Renal pelvis (tissue), 1 donor: ENCODE measurements at regions not wholly inside any gene's neighbourhood (a gene's known extent, or its start where the extent isn't known, plus 50 kb on each side); places are given as distances from the start of the nearest gene placed in this dataset.

Source experiments
- DNase-seq: peaks from one replicate; pipeline ENCODE4 v3.0.0-alpha.2; 2013

GRCh38 chr5:87949676-87950631 lies 318.7 kb downstream of the TMEM161B start:
- DNase-seq: no peak

GRCh38 chr5:87948486-87948885 lies 320.2 kb downstream of the TMEM161B start:
- DNase-seq: no peak

DNA sequence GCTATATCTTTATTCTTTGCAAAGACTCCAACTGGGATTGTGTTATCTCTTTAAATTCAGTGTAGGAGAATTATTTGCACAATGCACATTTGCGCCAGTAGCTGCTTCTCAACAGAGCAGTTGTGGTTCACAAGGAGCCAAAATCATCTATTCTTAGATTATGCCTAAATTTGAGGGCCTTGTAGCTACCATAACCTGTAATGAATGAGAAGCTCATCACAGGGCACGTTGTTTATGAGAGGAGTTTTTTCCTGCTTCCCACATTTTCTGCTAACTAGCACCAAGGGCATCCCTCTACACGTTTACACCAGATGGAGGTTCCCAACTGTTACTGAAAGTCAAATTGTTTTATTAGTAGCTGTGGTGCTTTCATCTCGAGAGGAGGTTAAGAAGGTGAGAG lies 322.4 kb downstream of the TMEM161B start:
- DNase-seq: no peak

- no peak for DNase-seq
These were observed 323.4 kb downstream of the TMEM161B start for GRCh38 chr5:87945286-87945650.

DNA sequence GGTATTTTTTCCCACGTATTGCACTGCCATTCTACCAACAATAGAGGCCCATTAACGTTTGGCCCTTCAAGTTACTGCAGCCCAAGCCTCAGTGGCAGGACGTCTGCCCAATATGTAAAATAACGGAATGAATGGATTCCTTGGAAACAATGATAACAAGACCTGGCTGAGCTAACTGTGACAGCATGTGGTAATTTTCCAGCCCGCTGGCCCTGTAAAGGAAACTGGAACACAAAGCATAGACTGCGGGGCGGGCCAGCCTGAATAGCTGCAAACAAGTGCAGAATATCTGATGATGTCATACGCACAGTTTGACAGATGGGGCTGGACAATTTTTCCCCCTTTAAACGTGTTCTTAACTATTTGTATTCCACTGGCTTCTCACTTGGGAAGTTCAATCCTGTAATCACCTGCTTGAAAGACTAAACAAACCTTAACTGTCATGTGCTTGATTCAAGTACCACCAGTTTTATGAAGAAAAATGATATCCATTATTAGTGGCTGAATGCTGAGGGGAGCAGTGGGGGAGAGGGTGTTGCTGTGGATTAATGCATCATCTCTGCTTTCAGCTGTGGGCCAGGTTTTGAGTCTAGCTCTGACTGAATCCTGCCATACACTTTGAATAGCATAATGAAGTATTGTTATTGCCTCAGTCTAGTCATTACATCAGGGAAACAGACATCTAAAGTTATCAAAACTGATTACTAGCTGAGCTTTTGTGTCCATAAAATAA lies 323.9 kb downstream of the TMEM161B start:
- no peak for DNase-seq

DNA sequence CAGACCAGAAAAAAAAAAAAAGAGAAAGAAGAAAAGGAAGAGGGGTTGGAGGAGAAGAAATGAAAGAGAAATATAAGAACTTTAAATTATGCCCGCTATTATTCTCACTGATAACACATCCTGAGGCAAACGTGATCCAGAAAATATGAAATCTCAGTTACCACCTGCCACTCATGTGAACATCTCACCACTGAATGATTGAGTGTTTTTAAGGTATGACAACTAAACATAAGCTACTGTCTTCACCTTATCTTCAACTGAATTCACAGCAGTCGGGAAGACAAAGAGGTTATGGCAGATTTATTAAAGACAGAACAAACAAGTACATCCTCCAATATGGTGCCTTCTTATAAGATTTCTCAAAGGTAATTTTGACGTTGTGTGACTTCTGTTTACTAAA lies 327.9 kb downstream of the TMEM161B start:
- no peak for DNase-seq

DNA sequence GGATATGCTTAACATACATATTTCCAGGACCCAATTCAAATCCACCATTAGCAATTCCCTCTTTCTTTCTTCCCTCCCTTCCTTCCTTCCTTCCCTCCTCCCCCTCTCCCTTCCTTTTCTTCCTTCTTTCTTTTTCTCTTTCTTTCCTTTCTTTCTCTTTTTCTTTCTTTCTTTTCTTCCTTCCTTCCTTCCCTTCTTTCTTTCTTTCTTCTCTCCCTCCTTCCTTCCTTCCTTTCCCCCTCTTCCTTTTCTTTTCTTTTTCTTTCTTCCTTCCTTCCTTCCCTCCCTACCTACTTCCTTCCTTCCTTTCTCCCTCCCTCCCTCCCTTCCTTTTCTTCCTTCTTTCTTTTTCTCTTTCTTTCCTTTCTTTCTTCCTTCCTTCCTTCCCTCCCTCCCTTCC lies 332.0 kb downstream of the TMEM161B start:
- DNase-seq: no peak

GRCh38 chr5:87924436-87924835 lies 344.2 kb downstream of the TMEM161B start:
- no peak for DNase-seq

DNA sequence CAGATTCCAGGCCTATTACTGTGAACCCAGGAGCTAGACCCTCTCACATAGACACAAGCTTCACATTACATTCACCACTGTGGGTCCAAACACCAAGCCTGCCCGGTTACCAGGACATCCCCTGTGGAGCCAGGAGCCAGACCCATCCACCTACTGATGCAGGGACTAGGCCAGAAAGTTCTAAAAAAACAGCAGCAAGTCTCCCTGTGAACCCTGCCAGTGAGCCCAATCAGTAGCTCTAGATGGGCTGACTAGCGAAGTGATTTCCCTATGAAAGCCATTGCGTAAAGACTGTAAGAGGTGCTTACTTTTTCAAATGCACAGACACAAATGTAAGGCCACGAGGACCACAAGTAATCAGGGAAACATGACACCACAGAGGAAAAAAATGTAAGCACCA lies 352.3 kb downstream of the TMEM161B start:
- DNase-seq: no peak

GRCh38 chr5:87912419-87912818 lies 356.2 kb downstream of the TMEM161B start:
- DNase-seq: no peak

- DNase-seq: no peak
These were observed 359.3 kb downstream of the TMEM161B start for GRCh38 chr5:87909382-87909781.

DNA sequence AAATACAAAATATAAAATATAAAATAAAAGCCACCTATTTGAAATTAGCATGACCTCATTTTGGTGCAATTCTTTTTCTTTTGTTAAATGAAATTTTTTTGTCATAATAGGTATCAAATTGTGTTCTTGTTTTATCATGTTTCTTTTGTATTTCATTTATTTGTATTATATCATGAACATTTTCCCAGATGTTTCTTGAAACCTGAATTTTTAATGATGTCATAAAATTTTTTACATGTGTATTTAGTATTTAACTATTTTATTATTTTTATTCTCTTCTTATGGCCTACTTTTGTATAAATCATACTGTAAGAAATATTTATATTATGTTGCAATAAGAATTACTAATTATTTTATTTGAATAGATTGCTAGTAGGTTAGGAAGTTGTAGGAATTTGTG lies 361.7 kb downstream of the TMEM161B start:
- no peak for DNase-seq

GRCh38 chr5:87900419-87900818 lies 368.2 kb downstream of the TMEM161B start:
- DNase-seq: no peak

DNA sequence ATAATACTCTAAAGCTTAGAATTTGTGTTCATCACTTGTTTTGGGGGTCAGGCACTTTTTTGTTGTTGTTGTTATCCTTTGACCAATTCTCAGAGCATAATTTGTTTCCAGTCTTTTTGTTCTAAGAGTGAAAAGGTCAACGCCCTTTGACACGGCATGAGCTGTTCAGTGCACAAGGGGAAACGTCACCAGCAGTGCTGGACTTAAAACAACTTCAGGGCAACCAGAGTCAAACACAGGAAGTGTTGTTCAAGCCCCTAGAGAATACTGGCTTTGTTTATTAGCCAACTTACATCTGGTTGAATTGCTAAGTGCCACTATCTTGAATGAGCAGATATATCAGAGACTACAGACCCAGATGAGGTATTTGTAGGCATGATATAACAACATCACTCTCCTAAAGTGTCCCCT lies 368.9 kb downstream of the TMEM161B start:
- peak; percentile 34 for DNase-seq

- peak; percentile 76 for DNase-seq
These were observed 369.4 kb downstream of the TMEM161B start for GRCh38 chr5:87899208-87899661.

DNA sequence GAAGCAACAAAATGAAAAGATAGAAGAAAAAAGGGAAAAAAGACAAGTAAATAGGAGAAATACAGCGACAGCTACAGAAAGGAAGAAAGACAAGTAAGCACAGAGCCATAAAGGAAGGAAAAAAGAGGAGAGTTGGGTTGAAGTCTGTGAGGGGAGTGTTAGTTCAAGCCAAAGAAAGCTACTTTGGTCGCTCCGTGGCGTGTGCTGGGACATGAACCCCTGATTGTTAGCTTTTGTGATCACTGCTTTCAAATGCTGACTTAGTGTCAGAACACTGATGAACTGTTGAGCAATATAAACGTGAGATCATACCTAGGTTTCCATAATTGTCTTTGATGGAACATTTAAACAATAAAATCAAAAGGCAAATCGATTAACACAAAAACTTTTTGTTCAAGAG lies 370.1 kb downstream of the TMEM161B start:
- no peak for DNase-seq

DNA sequence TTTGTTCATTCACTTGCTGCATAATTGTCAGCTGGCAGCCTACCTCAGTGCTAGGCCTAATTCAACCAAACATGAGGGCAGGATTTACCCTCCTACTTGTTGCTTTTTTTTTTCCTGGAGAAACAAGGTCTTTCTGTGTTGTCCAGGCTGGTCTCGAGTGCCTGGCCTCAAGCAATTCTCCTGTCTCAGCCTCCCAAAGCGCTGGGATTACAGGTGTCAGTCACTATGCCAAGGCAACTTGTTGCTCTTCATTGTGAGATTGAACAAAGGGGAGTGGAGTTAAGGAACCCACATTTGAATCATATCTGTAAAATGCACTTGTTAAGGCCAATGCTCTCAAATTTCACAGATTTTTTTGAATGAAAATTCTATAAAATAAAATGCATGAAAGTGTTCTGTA lies 380.5 kb downstream of the TMEM161B start:
- no peak for DNase-seq

DNA sequence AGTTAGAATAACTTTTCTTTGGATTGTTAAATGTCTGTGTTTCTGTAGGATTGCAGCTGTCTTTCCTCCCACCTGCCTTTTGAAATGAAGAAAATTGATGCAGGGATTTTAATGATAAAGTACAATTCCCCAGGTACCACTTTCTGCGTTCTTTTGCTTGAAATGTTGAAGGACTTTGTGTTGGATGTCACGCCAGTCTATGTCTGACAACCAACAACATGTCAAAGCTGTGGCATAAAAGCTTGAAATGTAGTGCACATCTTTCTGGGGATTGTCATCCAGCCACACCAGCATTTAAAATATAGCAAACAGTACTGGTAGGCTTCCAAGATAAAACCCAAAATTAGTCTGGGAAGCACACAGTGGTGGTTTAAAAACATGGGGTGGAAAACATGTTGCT lies 381.4 kb downstream of the TMEM161B start:
- no peak for DNase-seq

DNA sequence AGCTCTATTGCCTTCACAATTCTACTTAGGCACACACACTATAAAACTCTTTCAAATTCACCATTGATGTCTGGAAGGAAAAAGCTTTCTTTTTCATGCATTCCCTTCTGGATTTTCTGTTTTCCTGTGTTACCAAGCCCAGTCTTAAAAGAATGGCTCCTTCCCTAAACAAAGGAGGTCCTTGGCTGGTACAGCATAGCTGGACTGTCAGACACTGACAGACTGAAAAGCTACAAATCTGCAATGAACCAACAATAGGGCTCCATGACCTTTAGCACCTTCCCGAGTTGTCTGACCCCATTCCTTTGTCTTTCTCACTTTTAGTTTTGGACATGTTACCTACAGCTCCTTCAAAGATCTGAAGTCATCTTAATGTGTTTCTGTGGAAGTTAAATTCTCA lies 382.5 kb downstream of the TMEM161B start:
- DNase-seq: no peak

GRCh38 chr5:87885758-87886157 lies 382.9 kb downstream of the TMEM161B start:
- no peak for DNase-seq

DNA sequence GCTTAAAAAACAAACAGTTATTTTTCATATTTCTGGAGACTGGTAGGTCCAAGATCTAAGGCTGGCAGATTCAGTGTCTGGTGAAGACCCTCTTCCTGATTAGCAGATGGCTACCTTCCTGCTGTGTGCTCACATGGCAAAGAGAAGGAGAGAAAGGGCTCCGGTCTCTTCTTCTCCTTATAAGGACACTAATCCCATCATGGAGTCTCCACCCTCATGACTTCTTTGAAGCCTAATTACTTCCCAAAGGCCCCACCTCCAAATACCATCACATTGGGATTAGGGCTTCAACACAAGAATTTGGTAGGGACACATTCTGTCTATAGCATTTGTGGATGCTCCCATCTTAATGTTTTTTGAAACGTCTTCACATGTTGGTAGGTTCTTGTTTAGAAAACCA lies 391.1 kb downstream of the TMEM161B start:
- DNase-seq: no peak

- no peak for DNase-seq
These were observed 391.6 kb downstream of the TMEM161B start for GRCh38 chr5:87877023-87877422.

GRCh38 chr5:87876616-87877015 lies 392.0 kb downstream of the TMEM161B start:
- DNase-seq: no peak
